Activated T-cell treated with anti-CD3 and anti-CD28 coated beads, Interleukin-2, amount 50 U/mL, for 72 hours (primary cell): ENCODE measurements at regions not wholly inside any gene's neighbourhood (a gene's known extent, or its start where the extent isn't known, plus 50 kb on each side); places are given as distances from the start of the nearest gene placed in this dataset.

Experiments
- ATAC-seq, 2 donors: fragments of 150-1000 bp; cut with Tn5 transposase; replicated peaks in 1 of 2; 2 replicates each; pipeline ENCODE4 v1.10.0; 2021; ENCODE audit warnings: moderate library complexity in 2 of 2, mild to moderate bottlenecking in 1 of 2
- DNase-seq, 2 donors: peaks; one replicate each; pipeline ENCODE4 v3.0.0; 2021 to 2022; ENCODE audit warnings: mixed read lengths in 1 of 2
- H3K27ac Mint-ChIP-seq: one replicate; pipeline ENCODE4 v1.8.0; 2022; ENCODE audit warnings: mild to moderate bottlenecking, moderate library complexity, mixed read lengths
- H3K27me3 Mint-ChIP-seq: one replicate; pipeline ENCODE4 v1.8.0; 2022; ENCODE audit warnings: low read depth, mixed read lengths
- H3K36me3 Mint-ChIP-seq, 2 donors: one replicate each; pipeline ENCODE4 v1.8.0; 2022; ENCODE audit warnings: mixed read lengths in 2 of 2, mild to moderate bottlenecking in 1 of 2; ENCODE audit not compliant: insufficient read depth in 2 of 2
- H3K4me1 Mint-ChIP-seq: one replicate; pipeline ENCODE4 v1.8.0; 2022; ENCODE audit warnings: low read depth, mixed read lengths
- H3K4me3 Mint-ChIP-seq, 2 donors: one replicate each; pipeline ENCODE4 v1.8.0; 2022; ENCODE audit warnings: mild to moderate bottlenecking in 2 of 2, mixed read lengths in 2 of 2, moderate library complexity in 2 of 2
- H3K9me3 Mint-ChIP-seq, 2 donors: one replicate each; pipeline ENCODE4 v1.8.0; 2022; ENCODE audit warnings: mixed read lengths in 2 of 2

GRCh38 chr18:73201940-73202339 is 334.2 kb upstream of the NETO1 start:
- no peaks in the 10 kb centered on the region for H3K4me1 Mint-ChIP-seq
- DNase-seq (no peak), ATAC-seq (no peak)
- peaks cover 0 to 2% of the 10 kb centered on the region in 2 donors for H3K36me3 Mint-ChIP-seq
- no peaks in the 10 kb centered on the region for H3K27me3 Mint-ChIP-seq
- no peak overlapping the region for H3K27ac Mint-ChIP-seq
- H3K4me3 Mint-ChIP-seq, result no peak overlapping the region
- peaks cover 1 to 3% of the 10 kb centered on the region in 2 donors for H3K9me3 Mint-ChIP-seq

- ATAC-seq (no peak), DNase-seq (no peak)
- Mint-ChIP-seq H3K4me1 (no peaks in the 10 kb centered on the region), H3K27me3 (no peaks in the 10 kb centered on the region), H3K4me3 (no peak overlapping the region), H3K27ac (no peak overlapping the region), H3K36me3 (no peaks in the 10 kb centered on the region), H3K9me3 (peaks cover 0 to 1% of the 10 kb centered on the region in 2 donors)
These were observed 331.4 kb upstream of the NETO1 start for GRCh38 chr18:73199151-73199550.

GRCh38 chr18:73189718-73190117 is 321.9 kb upstream of the NETO1 start:
- H3K9me3 Mint-ChIP-seq, result peaks cover 9 to 10% of the 10 kb centered on the region in 2 donors
- H3K27ac Mint-ChIP-seq, result no peak overlapping the region
- no peak for DNase-seq
- ATAC-seq, result no peak
- no peaks in the 10 kb centered on the region for H3K27me3 Mint-ChIP-seq
- H3K36me3 Mint-ChIP-seq, result peaks cover 0 to 1% of the 10 kb centered on the region in 2 donors
- no peaks in the 10 kb centered on the region for H3K4me1 Mint-ChIP-seq
- H3K4me3 Mint-ChIP-seq, result no peak overlapping the region

- no peak overlapping the region for H3K27ac Mint-ChIP-seq
- H3K36me3 Mint-ChIP-seq, result no peaks in the 10 kb centered on the region
- no peaks in the 10 kb centered on the region for H3K4me1 Mint-ChIP-seq
These were observed 300.4 kb upstream of the NETO1 start for GRCh38 chr18:73168236-73168635.

GRCh38 chr18:73164430-73164829 is 296.6 kb upstream of the NETO1 start:
- DNase-seq (no peak), ATAC-seq (no peak)
- Mint-ChIP-seq H3K4me3 (no peak overlapping the region), H3K9me3 (no peaks in the 10 kb centered on the region), H3K27me3 (no peaks in the 10 kb centered on the region), H3K36me3 (no peaks in the 10 kb centered on the region), H3K27ac (no peak overlapping the region), H3K4me1 (no peaks in the 10 kb centered on the region)

More at GRCh38 chr18:73168236-73168635, 300.4 kb upstream of the NETO1 start:
- no peak overlapping the region for H3K4me3 Mint-ChIP-seq
- peaks cover 0 to 2% of the 10 kb centered on the region in 2 donors for H3K9me3 Mint-ChIP-seq
- no peak for ATAC-seq
- no peaks in the 10 kb centered on the region for H3K27me3 Mint-ChIP-seq
- DNase-seq, result no peak

GRCh38 chr18:73163236-73163635 is 295.4 kb upstream of the NETO1 start:
- H3K4me3 Mint-ChIP-seq, result no peak overlapping the region
- no peaks in the 10 kb centered on the region for H3K27me3 Mint-ChIP-seq
- H3K9me3 Mint-ChIP-seq, result no peaks in the 10 kb centered on the region
- DNase-seq, result no peak
- H3K4me1 Mint-ChIP-seq, result no peaks in the 10 kb centered on the region
- no peaks in the 10 kb centered on the region for H3K36me3 Mint-ChIP-seq
- ATAC-seq, result no peak
- no peak overlapping the region for H3K27ac Mint-ChIP-seq

GRCh38 chr18:73156117-73156516 is 288.3 kb upstream of the NETO1 start:
- Mint-ChIP-seq H3K4me1 (no peaks in the 10 kb centered on the region), H3K9me3 (no peaks in the 10 kb centered on the region), H3K27me3 (no peaks in the 10 kb centered on the region), H3K27ac (no peak overlapping the region), H3K4me3 (no peak overlapping the region), H3K36me3 (no peaks in the 10 kb centered on the region)
- ATAC-seq, result no peak
- no peak for DNase-seq

- H3K27ac Mint-ChIP-seq, result no peak overlapping the region
- ATAC-seq, result no peak
- no peaks in the 10 kb centered on the region for H3K36me3 Mint-ChIP-seq
- no peaks in the 10 kb centered on the region for H3K4me1 Mint-ChIP-seq
- no peak for DNase-seq
- H3K27me3 Mint-ChIP-seq, result no peaks in the 10 kb centered on the region
- H3K9me3 Mint-ChIP-seq, result peaks cover 0 to 1% of the 10 kb centered on the region in 2 donors
- no peak overlapping the region for H3K4me3 Mint-ChIP-seq
These were observed 285.5 kb upstream of the NETO1 start for GRCh38 chr18:73153271-73153670.

GRCh38 chr18:73151086-73151485 is 283.3 kb upstream of the NETO1 start:
- Mint-ChIP-seq H3K4me3 (no peak overlapping the region), H3K9me3 (peaks cover 0 to 3% of the 10 kb centered on the region in 2 donors), H3K27ac (no peak overlapping the region), H3K4me1 (no peaks in the 10 kb centered on the region), H3K27me3 (no peaks in the 10 kb centered on the region), H3K36me3 (no peaks in the 10 kb centered on the region)
- ATAC-seq (no peak), DNase-seq (no peak)

- ATAC-seq (no peak), DNase-seq (no peak)
- no peaks in the 10 kb centered on the region for H3K36me3 Mint-ChIP-seq
- H3K4me1 Mint-ChIP-seq, result no peaks in the 10 kb centered on the region
- H3K27ac Mint-ChIP-seq, result no peak overlapping the region
- H3K4me3 Mint-ChIP-seq, result no peak overlapping the region
- peaks cover 0 to 5% of the 10 kb centered on the region in 2 donors for H3K9me3 Mint-ChIP-seq
- no peaks in the 10 kb centered on the region for H3K27me3 Mint-ChIP-seq
These were observed 282.4 kb upstream of the NETO1 start for GRCh38 chr18:73150199-73150598.

- Mint-ChIP-seq H3K9me3 (peaks cover 0 to 5% of the 10 kb centered on the region in 2 donors), H3K27me3 (no peaks in the 10 kb centered on the region), H3K27ac (no peak overlapping the region), H3K4me1 (no peaks in the 10 kb centered on the region), H3K36me3 (no peaks in the 10 kb centered on the region), H3K4me3 (no peak overlapping the region)
- no peak for DNase-seq
- no peak for ATAC-seq
These were observed 279.8 kb upstream of the NETO1 start for GRCh38 chr18:73147590-73147989.

- H3K4me1 Mint-ChIP-seq, result no peaks in the 10 kb centered on the region
- no peaks in the 10 kb centered on the region for H3K27me3 Mint-ChIP-seq
- H3K4me3 Mint-ChIP-seq, result no peak overlapping the region
- ATAC-seq (no peak), DNase-seq (no peak)
- H3K27ac Mint-ChIP-seq, result no peak overlapping the region
- peaks cover 0 to 5% of the 10 kb centered on the region in 2 donors for H3K9me3 Mint-ChIP-seq
- H3K36me3 Mint-ChIP-seq, result no peaks in the 10 kb centered on the region
These were observed 276.2 kb upstream of the NETO1 start for GRCh38 chr18:73144030-73144429.

- H3K4me3 Mint-ChIP-seq, result no peak overlapping the region
- H3K27ac Mint-ChIP-seq, result no peak overlapping the region
- ATAC-seq (no peak), DNase-seq (no peak)
- H3K4me1 Mint-ChIP-seq, result no peaks in the 10 kb centered on the region
- H3K9me3 Mint-ChIP-seq, result no peaks in the 10 kb centered on the region
- H3K36me3 Mint-ChIP-seq, result no peaks in the 10 kb centered on the region
- H3K27me3 Mint-ChIP-seq, result no peaks in the 10 kb centered on the region
These were observed 268.3 kb upstream of the NETO1 start for GRCh38 chr18:73136134-73136533.

- H3K9me3 Mint-ChIP-seq, result peaks cover 0 to 3% of the 10 kb centered on the region in 2 donors
- H3K27me3 Mint-ChIP-seq, result no peaks in the 10 kb centered on the region
- no peaks in the 10 kb centered on the region for H3K36me3 Mint-ChIP-seq
- no peaks in the 10 kb centered on the region for H3K4me1 Mint-ChIP-seq
- no peak overlapping the region for H3K27ac Mint-ChIP-seq
- H3K4me3 Mint-ChIP-seq, result no peak overlapping the region
- no peak for DNase-seq
- no peak for ATAC-seq
These were observed 256.4 kb upstream of the NETO1 start for GRCh38 chr18:73124175-73124574.
